HL-60 (cell line): ENCODE measurements at regions not wholly inside any gene's neighbourhood (a gene's known extent, or its start where the extent isn't known, plus 50 kb on each side); places are given as distances from the start of the nearest gene placed in this dataset.

ENCODE experiments used
- GABPA ChIP-seq: IDR thresholded peaks from 2 replicates; pipeline ENCODE4 v1.6.1; 2012; ENCODE audit warnings: low read depth
- POLR2AphosphoS5 ChIP-seq: IDR thresholded peaks from 2 replicates; pipeline ENCODE4 v1.6.1; 2012; ENCODE audit warnings: low read depth
- SPI1 ChIP-seq: IDR thresholded peaks from 2 replicates; pipeline ENCODE4 v1.6.1; 2012; ENCODE audit warnings: low read depth, mild to moderate bottlenecking, borderline replicate concordance
- TF ChIP-seq, protein P1 (sequence below): IDR thresholded peaks from one replicate; pipeline ENCODE4 v1.5.1; 2011; ENCODE audit warnings: low read length, control low read depth, inconsistent platforms; ENCODE audit not compliant: insufficient read depth
- TF ChIP-seq, protein P2 (sequence below): IDR thresholded peaks from 2 replicates; pipeline ENCODE4 v1.6.1; 2012; ENCODE audit warnings: low read depth; ENCODE audit not compliant: insufficient replicate concordance

DNA sequence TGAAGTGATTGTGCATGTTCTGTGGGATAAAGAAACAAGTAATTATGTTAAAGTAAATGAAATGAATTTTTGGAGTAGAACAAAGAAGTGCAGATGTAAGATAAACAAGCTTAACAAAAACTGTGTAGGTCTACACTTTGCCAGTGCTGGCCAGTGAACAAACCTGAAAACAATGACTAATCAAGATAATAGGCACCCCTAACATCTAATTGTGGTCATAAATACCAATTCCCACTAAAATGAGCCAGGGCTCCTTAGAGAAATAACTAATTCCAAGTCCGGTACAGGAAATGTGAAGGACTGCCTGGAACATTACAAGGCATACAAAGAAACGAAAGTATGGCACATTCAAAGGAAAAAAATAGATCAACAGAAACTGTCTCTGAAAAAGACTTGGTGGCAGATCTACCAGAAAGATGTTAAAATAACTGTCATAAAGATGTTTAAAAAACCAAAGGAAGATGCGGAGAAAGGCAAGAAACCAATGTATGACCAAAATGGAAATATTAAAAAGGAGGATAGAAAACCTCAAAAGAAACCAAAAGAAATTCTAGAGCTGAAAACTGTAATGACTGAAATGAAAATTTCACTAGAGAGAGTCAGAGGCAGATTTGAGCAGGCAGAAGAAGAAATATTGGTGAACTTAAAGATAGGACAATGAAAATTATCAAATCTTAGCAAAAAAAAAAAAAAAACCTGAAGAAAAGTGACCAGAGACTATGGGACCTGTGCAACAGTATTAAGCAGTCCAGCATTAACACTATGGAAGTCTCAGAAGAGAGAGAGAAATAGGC, 94.7 kb upstream of the SLC66A3 start:
- TF ChIP-seq POLR2AphosphoS5, result no peak
- TF ChIP-seq, protein P1, sequence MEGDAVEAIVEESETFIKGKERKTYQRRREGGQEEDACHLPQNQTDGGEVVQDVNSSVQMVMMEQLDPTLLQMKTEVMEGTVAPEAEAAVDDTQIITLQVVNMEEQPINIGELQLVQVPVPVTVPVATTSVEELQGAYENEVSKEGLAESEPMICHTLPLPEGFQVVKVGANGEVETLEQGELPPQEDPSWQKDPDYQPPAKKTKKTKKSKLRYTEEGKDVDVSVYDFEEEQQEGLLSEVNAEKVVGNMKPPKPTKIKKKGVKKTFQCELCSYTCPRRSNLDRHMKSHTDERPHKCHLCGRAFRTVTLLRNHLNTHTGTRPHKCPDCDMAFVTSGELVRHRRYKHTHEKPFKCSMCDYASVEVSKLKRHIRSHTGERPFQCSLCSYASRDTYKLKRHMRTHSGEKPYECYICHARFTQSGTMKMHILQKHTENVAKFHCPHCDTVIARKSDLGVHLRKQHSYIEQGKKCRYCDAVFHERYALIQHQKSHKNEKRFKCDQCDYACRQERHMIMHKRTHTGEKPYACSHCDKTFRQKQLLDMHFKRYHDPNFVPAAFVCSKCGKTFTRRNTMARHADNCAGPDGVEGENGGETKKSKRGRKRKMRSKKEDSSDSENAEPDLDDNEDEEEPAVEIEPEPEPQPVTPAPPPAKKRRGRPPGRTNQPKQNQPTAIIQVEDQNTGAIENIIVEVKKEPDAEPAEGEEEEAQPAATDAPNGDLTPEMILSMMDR, result no peak
- no peak for TF ChIP-seq SPI1
- no peak for TF ChIP-seq GABPA
- TF ChIP-seq, protein P2, sequence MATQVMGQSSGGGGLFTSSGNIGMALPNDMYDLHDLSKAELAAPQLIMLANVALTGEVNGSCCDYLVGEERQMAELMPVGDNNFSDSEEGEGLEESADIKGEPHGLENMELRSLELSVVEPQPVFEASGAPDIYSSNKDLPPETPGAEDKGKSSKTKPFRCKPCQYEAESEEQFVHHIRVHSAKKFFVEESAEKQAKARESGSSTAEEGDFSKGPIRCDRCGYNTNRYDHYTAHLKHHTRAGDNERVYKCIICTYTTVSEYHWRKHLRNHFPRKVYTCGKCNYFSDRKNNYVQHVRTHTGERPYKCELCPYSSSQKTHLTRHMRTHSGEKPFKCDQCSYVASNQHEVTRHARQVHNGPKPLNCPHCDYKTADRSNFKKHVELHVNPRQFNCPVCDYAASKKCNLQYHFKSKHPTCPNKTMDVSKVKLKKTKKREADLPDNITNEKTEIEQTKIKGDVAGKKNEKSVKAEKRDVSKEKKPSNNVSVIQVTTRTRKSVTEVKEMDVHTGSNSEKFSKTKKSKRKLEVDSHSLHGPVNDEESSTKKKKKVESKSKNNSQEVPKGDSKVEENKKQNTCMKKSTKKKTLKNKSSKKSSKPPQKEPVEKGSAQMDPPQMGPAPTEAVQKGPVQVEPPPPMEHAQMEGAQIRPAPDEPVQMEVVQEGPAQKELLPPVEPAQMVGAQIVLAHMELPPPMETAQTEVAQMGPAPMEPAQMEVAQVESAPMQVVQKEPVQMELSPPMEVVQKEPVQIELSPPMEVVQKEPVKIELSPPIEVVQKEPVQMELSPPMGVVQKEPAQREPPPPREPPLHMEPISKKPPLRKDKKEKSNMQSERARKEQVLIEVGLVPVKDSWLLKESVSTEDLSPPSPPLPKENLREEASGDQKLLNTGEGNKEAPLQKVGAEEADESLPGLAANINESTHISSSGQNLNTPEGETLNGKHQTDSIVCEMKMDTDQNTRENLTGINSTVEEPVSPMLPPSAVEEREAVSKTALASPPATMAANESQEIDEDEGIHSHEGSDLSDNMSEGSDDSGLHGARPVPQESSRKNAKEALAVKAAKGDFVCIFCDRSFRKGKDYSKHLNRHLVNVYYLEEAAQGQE, result no peak
